ENCODE measurements at regions not wholly inside any gene's neighbourhood (a gene's known extent, or its start where the extent isn't known, plus 50 kb on each side); places are given as distances from the start of the nearest gene placed in this dataset.

DNA sequence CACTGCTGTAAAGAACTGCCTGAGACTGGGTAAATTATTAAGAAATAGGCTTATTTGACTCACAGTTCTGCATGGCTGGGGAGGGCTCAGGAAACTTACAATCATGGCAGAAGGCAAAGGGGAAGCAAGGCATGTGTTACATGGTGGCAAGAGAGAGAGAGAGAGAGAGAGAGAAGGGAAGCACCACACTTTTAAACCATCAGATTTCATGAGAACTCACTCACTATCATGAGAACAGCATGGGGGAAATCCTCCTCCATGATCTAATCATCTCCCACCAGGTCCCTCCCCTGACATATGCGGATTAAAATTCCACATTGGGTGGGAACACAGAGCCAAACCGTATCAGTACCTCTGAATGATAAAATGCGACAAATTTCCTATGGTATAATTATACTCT lies 203.9 kb upstream of the MARCKS start:
- Histone ChIP-seq H3K9ac (ENCODE audit: low read length) (no peak overlapping the region), H3K4me1 (ENCODE audit: insufficient read depth, low read length) (peaks cover 10% of the 10 kb centered on the region), H3K27me3 (ENCODE audit: insufficient read depth, low read length) (no peaks in the 10 kb centered on the region), H3K4me2 (ENCODE audit: low read length) (no peak overlapping the region), H2AFZ (ENCODE audit: low read depth, low read length) (no peak overlapping the region), H3K9me3 (ENCODE audit: insufficient read depth, low read depth, low read length) (no peaks in the 10 kb centered on the region), H3K4me3 (ENCODE audit: insufficient read depth, low read depth, low read length) (no peak overlapping the region), H3K27ac (ENCODE audit: low read depth, low read length) (no peak overlapping the region), H4K20me1 (ENCODE audit: insufficient read depth, low read length) (no peaks in the 10 kb centered on the region), H3K36me3 (ENCODE audit: insufficient read depth, low read length) (no peaks in the 10 kb centered on the region), H3K79me2 (ENCODE audit: insufficient read depth, low read length) (no peaks in the 10 kb centered on the region)
- Mint-ChIP-seq H3K36me3 (ENCODE audit: low read depth, unreplicated experiment) (no peaks in the 10 kb centered on the region), H3K27ac (ENCODE audit: unreplicated experiment) (no peak overlapping the region), H3K27me3 (ENCODE audit: low read depth, unreplicated experiment) (no peaks in the 10 kb centered on the region), H3K9me3 (ENCODE audit: unreplicated experiment) (no peaks in the 10 kb centered on the region), H3K4me3 (ENCODE audit: unreplicated experiment) (no peak overlapping the region), H3K4me1 (ENCODE audit: low read depth, unreplicated experiment) (peaks cover 22% of the 10 kb centered on the region)
- TF ChIP-seq, protein P1, sequence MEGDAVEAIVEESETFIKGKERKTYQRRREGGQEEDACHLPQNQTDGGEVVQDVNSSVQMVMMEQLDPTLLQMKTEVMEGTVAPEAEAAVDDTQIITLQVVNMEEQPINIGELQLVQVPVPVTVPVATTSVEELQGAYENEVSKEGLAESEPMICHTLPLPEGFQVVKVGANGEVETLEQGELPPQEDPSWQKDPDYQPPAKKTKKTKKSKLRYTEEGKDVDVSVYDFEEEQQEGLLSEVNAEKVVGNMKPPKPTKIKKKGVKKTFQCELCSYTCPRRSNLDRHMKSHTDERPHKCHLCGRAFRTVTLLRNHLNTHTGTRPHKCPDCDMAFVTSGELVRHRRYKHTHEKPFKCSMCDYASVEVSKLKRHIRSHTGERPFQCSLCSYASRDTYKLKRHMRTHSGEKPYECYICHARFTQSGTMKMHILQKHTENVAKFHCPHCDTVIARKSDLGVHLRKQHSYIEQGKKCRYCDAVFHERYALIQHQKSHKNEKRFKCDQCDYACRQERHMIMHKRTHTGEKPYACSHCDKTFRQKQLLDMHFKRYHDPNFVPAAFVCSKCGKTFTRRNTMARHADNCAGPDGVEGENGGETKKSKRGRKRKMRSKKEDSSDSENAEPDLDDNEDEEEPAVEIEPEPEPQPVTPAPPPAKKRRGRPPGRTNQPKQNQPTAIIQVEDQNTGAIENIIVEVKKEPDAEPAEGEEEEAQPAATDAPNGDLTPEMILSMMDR (IDR thresholded peaks at IDR 0.05; ENCODE audit: insufficient read depth, low read depth, low read length), result no peak
- TF ChIP-seq EZH2 (IDR thresholded peaks at IDR 0.05; ENCODE audit: insufficient read depth, low read length), result no peak
- FAIRE-seq, result no peak
- DNase-seq (ENCODE audit: low read depth), result no peak

DNA sequence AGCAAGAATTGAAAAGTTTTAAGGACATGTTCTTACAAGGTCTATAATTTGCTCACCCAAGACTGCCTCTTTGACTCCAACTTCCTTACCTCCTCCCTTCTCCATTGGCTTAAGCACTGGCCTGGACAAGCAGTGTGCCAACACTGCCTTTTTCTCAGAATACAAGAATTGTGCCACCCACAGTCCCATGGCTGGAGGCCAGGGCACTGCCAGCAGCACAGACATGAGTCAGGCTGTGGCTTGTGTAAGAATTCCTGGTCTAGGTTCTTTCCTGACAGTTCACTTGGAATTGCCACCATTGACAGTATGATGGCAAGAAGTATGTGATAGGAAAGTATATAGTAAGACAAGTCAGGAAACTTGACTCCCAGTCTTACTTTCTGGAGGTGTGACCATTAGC lies 202.7 kb upstream of the MARCKS start:
- no peaks in the 10 kb centered on the region for H3K27me3 Mint-ChIP-seq (ENCODE audit: low read depth, unreplicated experiment)
- no peaks in the 10 kb centered on the region for H4K20me1 ChIP-seq (ENCODE audit: insufficient read depth, low read length)
- peak; percentile 97 for FAIRE-seq
- no peak overlapping the region for H3K4me3 ChIP-seq (ENCODE audit: insufficient read depth, low read depth, low read length)
- no peaks in the 10 kb centered on the region for H3K79me2 ChIP-seq (ENCODE audit: insufficient read depth, low read length)
- DNase-seq (ENCODE audit: low read depth), result peak; percentile 77
- H3K27ac Mint-ChIP-seq (ENCODE audit: unreplicated experiment), result peak overlapping the region; percentile 90
- no peaks in the 10 kb centered on the region for H3K36me3 ChIP-seq (ENCODE audit: insufficient read depth, low read length)
- H3K9ac ChIP-seq (ENCODE audit: low read length), result no peak overlapping the region
- H3K9me3 Mint-ChIP-seq (ENCODE audit: unreplicated experiment), result no peaks in the 10 kb centered on the region
- H3K4me1 Mint-ChIP-seq (ENCODE audit: low read depth, unreplicated experiment), result peaks cover 15% of the 10 kb centered on the region
- no peaks in the 10 kb centered on the region for H3K27me3 ChIP-seq (ENCODE audit: insufficient read depth, low read length)
- H3K4me3 Mint-ChIP-seq (ENCODE audit: unreplicated experiment), result no peak overlapping the region
- H3K27ac ChIP-seq (ENCODE audit: low read depth, low read length), result peak overlapping the region; percentile 10
- H3K4me2 ChIP-seq (ENCODE audit: low read length), result peak overlapping the region; percentile 2
- H3K36me3 Mint-ChIP-seq (ENCODE audit: low read depth, unreplicated experiment), result no peaks in the 10 kb centered on the region
- TF ChIP-seq, protein P1 (IDR thresholded peaks at IDR 0.05; ENCODE audit: insufficient read depth, low read depth, low read length), result no peak
- TF ChIP-seq EZH2 (IDR thresholded peaks at IDR 0.05; ENCODE audit: insufficient read depth, low read length), result no peak
- H3K9me3 ChIP-seq (ENCODE audit: insufficient read depth, low read depth, low read length), result no peaks in the 10 kb centered on the region
- H2AFZ ChIP-seq (ENCODE audit: low read depth, low read length), result peak overlapping the region; percentile 4
- H3K4me1 ChIP-seq (ENCODE audit: insufficient read depth, low read length), result peaks cover 10% of the 10 kb centered on the region

DNA sequence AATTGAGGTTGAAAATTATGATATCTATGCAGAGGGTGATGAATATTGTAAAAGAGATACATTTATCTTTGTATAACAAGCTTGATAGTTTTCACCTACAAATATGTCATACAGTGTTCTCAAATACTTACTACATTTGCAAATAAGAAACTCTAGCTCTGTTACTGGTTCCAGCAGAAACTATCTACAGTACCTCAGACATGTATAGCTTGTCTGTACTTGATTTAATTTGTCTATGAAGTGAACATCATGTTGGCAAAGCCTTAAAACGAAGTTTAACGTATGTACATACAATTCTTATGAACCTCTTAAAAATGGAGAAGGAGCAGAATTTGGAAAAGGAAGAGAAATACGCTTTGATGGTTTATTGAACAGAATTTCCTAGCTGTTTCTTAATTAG lies 201.4 kb upstream of the MARCKS start:
- H3K79me2 ChIP-seq (ENCODE audit: insufficient read depth, low read length), result no peaks in the 10 kb centered on the region
- H3K9ac ChIP-seq (ENCODE audit: low read length), result no peak overlapping the region
- no peak overlapping the region for H3K27ac Mint-ChIP-seq (ENCODE audit: unreplicated experiment)
- no peak overlapping the region for H3K27ac ChIP-seq (ENCODE audit: low read depth, low read length)
- no peaks in the 10 kb centered on the region for H3K27me3 ChIP-seq (ENCODE audit: insufficient read depth, low read length)
- no peaks in the 10 kb centered on the region for H4K20me1 ChIP-seq (ENCODE audit: insufficient read depth, low read length)
- no peak overlapping the region for H2AFZ ChIP-seq (ENCODE audit: low read depth, low read length)
- H3K4me1 ChIP-seq (ENCODE audit: insufficient read depth, low read length), result peaks cover 10% of the 10 kb centered on the region
- FAIRE-seq (peak; percentile 76), DNase-seq (ENCODE audit: low read depth) (no peak)
- H3K4me3 Mint-ChIP-seq (ENCODE audit: unreplicated experiment), result no peak overlapping the region
- H3K9me3 Mint-ChIP-seq (ENCODE audit: unreplicated experiment), result no peaks in the 10 kb centered on the region
- H3K36me3 Mint-ChIP-seq (ENCODE audit: low read depth, unreplicated experiment), result no peaks in the 10 kb centered on the region
- TF ChIP-seq EZH2 (IDR thresholded peaks at IDR 0.05; ENCODE audit: insufficient read depth, low read length), result no peak
- TF ChIP-seq, protein P1 (IDR thresholded peaks at IDR 0.05; ENCODE audit: insufficient read depth, low read depth, low read length), result no peak
- no peak overlapping the region for H3K4me2 ChIP-seq (ENCODE audit: low read length)
- no peaks in the 10 kb centered on the region for H3K27me3 Mint-ChIP-seq (ENCODE audit: low read depth, unreplicated experiment)
- no peaks in the 10 kb centered on the region for H3K36me3 ChIP-seq (ENCODE audit: insufficient read depth, low read length)
- H3K9me3 ChIP-seq (ENCODE audit: insufficient read depth, low read depth, low read length), result no peaks in the 10 kb centered on the region
- H3K4me1 Mint-ChIP-seq (ENCODE audit: low read depth, unreplicated experiment), result peaks cover 9% of the 10 kb centered on the region
- H3K4me3 ChIP-seq (ENCODE audit: insufficient read depth, low read depth, low read length), result no peak overlapping the region
